HG03175 (cell line): ENCODE measurements at regions not wholly inside any gene's neighbourhood (a gene's known extent, or its start where the extent isn't known, plus 50 kb on each side); places are given as distances from the start of the nearest gene placed in this dataset.
"Not testable (repeated sequence)": the region's sequence is repeated elsewhere in the genome, so short reads cannot be mapped to it uniquely, and the experiment has no call there.

ENCODE experiments used
- ATAC-seq: cut with Tn5 transposase; IDR thresholded peaks from one replicate; pipeline ENCODE4 v1.9.1; 2021; ENCODE audit warnings: mild to moderate bottlenecking, moderate library complexity; ENCODE audit not compliant: unreplicated experiment

- peak; percentile 41 for ATAC-seq
Measured at GRCh38 chr13:72657379-72657778, 70.0 kb downstream of the MZT1 start.

DNA sequence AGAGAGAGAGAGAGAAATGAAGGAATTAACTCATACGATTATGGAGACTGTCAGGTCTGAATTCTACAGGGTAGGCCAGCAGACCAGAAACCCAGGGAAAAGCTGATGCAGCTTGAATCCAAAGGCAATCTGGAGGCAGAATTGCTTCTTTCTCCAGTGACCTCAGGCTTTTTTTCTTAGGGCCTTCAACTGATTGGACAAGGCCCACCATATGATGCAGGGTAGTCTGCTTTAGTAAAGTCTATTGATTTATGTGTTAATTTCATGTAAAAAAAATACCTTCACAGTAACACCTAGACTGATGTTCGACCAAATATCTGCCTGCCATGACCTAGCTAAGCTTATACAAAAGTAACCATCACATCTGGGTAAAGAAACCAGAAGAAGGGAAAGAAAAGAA is 71.1 kb downstream of the MZT1 start:
- ATAC-seq, result no peak

- ATAC-seq, result no peak
Measured at GRCh38 chr13:72653506-72653905, 73.9 kb downstream of the MZT1 start.

- no peak for ATAC-seq
Measured at GRCh38 chr13:72652681-72653080, 74.7 kb downstream of the MZT1 start.

DNA sequence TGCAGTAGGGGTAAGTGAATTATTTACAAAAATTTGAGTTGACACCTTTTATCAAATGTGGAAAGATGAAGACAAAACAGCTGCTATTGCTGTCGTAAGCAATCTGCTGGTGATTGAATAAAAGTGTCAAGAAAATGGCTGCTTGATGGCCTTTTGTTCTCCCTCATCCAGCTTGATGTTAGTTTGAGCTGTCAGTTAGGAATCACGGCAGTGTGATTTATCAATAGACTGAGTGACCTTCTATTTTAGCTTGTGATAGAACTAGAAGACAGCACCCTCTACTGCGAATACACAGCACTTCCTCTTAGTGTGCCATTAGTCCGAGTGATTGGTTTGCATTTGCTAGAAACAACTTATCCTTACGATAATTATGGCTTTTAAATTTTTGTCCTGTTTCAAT is 76.3 kb downstream of the MZT1 start:
- no peak for ATAC-seq

- no peak for ATAC-seq
Measured at GRCh38 chr13:72650051-72650700, 77.3 kb downstream of the MZT1 start.

- ATAC-seq, result no peak
Measured at GRCh38 chr13:72648513-72649065, 78.8 kb downstream of the MZT1 start.

DNA sequence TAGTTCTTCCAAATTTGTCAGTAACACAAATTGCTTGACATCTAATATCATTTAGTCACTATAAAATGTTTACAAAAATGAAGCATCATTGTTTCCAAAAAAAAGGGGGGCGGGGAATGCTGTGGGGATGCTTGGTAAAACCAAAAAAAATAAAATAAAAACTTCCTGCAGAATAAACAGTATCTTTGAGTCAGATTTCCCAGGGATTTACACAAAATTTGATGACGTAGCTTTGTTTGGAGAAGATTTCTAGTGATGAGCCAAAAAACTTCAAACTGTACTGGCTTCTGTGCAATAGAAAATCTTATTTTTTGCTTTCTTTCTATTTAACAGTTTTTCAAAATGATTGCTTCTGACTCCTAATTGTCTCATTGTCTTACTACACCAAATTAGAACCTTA is 80.0 kb downstream of the MZT1 start:
- ATAC-seq, result no peak

GRCh38 chr13:72645521-72645920 is 81.9 kb downstream of the MZT1 start:
- ATAC-seq, result no peak

GRCh38 chr13:72643311-72643989 is 84.0 kb downstream of the MZT1 start:
- peak; percentile 61 for ATAC-seq

GRCh38 chr13:72639377-72639776 is 88.1 kb downstream of the MZT1 start:
- ATAC-seq, result no peak

DNA sequence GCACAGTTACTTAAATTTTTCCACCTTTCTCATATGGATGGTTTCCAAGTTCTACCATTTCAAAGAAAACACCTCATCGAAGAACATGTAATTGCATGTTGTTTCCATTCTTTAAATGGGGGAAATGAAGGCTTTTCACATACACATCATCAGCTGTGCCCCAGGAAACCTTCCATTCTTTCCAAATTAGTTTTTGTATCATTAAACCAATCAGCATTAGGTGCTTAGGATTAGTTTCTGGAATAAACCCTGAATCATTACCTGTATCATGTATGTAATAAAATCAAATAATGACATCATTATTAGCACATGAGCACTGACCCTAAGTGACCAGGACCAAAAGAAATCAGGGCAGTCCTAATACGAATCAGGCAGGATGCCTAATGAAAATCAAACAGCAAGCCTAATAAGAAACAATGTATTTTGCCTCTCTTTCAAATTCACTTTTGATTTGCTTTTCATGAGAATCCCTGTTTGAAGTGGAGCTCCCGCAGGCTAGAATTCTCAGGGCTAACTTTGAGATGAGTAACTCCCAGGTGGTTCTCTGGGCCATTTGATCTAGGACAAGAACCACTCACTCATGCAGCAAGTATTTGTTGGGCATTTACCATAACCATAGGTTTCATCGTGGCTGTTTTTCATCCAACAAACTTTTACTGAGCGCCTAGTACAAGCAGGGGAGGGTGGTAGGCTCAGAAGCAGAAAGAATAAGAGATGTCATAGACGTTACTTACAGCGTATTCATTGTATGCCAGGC is 89.2 kb downstream of the MZT1 start:
- no peak for ATAC-seq

GRCh38 chr13:72637561-72637960 is 89.9 kb downstream of the MZT1 start:
- ATAC-seq, result no peak

DNA sequence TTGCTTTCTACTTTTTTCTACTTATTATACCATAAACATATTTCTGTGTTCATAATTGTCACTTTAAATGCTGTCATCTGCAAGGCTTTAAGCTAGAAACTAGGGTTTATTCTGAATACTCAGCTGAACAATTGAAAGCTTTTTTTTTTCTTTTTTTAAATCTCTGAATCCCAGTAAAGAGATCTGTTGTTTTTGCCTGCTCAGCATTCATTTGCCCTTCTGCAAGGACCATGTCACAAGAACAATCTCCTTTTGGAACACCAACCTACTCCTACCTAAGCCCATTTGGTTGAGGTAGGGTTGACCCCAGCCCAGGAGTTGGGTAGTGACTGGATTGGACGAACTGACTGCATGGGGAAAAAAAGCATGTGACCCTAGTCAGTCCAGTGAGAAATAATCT is 92.6 kb downstream of the MZT1 start:
- ATAC-seq, result no peak

GRCh38 chr13:72622546-72622945 is 104.9 kb downstream of the MZT1 start:
- ATAC-seq, result no peak

- ATAC-seq, result no peak
Measured at GRCh38 chr13:72620874-72621273, 106.6 kb downstream of the MZT1 start.

GRCh38 chr13:72617951-72618350 is 109.5 kb downstream of the MZT1 start:
- no peak for ATAC-seq

DNA sequence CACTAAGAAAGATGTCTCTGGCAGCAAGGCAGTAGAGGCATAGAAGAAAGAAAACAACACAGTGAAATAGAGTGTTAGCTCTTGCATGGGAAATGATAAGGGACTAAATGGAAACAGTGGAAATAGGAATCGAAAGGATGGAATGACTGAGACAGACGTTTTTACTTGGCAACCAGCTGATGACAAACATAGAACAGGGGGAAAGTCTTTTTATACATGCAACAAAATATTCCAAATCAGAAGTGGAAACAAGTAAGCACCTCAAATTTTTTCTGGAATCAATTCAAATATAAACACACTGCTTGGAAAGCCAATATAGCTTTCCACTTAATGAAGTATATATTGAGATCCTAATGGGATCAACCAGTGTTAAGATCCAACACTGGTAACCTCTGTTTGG is 110.2 kb downstream of the MZT1 start:
- ATAC-seq, result no peak

GRCh38 chr13:72610251-72610891 is 117.1 kb downstream of the MZT1 start:
- not testable (repeated sequence) for ATAC-seq

DNA sequence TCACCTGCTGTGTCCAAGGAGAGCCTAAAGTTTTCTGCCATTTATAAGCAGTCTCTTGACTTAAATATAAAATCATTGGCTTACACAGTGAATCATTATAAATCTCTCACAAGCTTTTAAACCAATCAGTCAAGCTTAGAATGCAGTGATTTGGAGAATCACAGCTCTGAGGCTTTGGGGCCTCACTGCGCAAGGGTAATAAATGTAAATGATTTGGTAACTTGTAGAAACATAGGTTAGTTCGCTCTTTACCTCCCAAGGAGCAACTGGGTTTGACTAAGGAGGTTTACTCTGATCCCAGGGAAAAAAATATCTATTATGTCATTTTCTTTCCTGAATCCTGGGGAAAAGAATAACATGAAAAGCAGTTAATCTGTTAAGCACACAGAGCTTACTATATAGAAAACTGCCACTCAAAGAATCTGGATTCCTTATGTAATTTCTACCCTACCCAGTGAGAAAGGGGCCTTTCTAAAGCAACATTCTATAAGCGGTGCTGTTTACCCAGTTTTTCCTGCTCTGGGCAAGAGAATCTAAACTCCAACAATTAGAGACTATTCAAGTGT is 128.2 kb downstream of the MZT1 start:
- ATAC-seq, result no peak
